HG03196 (cell line): ENCODE measurements at regions not wholly inside any gene's neighbourhood (a gene's known extent, or its start where the extent isn't known, plus 50 kb on each side); places are given as distances from the start of the nearest gene placed in this dataset.
A peak's percentile ranks its signal among the peaks of the same experiment; 100 is the strongest.

ENCODE experiments used
- ATAC-seq: cut with Tn5 transposase; IDR thresholded peaks from one replicate; pipeline ENCODE4 v1.9.1; 2021; ENCODE audit not compliant: unreplicated experiment

DNA sequence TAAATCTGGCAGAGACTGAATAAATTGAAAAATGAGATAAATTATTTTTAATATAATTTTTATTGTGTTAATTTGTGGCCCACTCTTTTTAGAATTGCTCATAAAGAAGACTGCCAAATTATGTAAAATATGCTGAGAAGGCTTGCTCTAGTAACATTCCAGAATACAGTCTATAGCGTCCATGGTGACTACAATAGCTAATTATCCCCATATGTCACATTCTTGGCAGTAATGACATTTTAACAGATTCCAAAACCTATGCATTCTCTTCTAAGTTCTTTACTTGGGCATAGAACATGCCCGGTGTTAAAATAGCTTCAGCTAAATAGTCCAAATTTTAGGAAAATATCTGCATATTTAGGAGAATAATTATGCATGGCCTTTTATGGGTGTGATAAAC is 697.0 kb upstream of the SEMA6A start:
- no peak for ATAC-seq

DNA sequence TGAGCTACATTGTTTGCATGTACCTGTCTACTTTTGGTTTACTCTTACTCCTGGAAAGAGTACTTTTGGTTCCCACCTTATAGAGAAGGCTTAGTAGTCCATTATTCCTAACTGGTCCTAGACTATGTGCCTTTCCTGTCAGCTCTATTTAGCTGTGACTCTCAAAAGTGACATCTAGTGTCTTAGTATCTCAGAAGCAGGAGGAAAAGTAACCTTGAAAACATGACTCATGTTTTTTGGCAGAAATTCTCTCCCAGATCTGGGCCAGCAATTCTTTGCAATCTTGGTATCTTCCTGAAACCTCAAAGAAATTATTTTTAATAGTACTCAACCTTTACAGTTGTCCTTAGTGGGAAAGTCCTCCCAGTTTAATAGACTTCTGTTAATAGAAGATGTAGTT is 691.7 kb upstream of the SEMA6A start:
- ATAC-seq: no peak

DNA sequence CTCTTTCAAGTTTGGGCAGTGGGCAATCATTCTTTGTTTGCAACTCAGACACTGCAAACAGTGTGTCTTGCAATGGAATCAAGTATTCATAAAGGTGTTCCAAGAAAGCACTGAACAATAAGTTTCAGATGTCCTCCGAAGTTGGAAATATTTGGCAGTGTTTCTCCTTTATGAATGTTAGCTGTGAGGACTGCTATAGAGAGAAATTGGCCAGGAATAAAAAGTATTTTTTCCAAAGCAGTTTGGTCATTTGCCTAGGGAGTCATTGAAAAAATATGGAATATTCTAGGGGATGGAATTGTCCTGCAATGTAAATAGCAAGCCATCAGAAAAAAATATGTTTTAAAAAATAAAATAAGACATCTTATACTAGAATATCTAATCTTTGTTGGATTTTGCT is 688.6 kb upstream of the SEMA6A start:
- no peak for ATAC-seq

DNA sequence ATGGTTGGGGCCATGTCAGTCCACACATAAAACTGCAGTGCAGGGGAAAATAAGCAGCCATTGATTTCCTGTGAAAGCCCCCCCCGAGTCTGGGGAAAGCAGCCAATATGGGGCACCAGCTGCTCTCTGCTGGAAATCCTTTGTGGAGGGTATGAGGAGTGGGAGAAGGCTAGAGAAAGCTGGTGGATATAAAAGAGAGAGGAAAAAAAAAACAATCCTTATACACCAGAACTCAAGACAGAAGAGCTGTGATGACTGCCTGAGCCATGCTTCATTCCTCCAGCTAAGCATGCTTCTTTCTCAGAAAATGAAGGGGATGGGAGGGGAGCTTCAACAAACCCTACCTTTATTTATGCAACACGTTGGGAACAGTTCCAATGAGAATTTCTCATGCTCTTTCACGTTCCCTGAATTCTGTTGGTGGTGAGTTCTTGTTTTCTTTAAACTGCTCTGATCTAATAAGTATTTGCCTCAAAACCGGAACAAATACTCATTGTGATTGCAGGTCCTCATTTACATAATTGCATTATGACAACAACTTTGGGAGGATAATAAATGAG is 688.0 kb upstream of the SEMA6A start:
- ATAC-seq: no peak

DNA sequence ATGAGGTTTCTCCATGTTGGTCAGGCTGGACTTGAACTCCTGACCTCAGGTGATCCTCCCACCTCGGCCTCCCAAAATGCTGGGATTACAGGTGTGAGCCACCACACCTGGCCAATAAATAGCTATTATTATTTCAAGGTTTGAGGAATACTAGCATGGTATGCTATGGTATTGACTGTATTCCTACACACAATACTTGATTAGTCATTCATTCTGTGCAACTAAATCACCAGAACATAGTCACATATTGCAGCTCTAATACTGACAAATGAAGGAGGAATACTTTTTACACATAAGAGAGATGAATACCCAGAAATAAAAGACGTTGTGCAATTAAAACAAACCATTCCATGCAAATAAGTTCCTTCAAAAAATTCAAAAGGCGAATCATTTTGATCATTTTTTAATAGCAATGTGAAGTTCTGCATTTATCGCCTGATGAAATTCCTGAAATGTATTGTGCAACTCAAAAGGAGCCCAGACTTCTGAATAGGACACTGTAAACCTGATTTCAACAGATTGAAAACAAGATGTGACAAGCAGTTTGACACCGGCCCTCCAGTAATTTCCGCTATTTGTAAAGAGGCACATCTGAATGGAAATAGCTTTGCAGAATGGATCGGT is 687.4 kb upstream of the SEMA6A start:
- ATAC-seq: no peak

DNA sequence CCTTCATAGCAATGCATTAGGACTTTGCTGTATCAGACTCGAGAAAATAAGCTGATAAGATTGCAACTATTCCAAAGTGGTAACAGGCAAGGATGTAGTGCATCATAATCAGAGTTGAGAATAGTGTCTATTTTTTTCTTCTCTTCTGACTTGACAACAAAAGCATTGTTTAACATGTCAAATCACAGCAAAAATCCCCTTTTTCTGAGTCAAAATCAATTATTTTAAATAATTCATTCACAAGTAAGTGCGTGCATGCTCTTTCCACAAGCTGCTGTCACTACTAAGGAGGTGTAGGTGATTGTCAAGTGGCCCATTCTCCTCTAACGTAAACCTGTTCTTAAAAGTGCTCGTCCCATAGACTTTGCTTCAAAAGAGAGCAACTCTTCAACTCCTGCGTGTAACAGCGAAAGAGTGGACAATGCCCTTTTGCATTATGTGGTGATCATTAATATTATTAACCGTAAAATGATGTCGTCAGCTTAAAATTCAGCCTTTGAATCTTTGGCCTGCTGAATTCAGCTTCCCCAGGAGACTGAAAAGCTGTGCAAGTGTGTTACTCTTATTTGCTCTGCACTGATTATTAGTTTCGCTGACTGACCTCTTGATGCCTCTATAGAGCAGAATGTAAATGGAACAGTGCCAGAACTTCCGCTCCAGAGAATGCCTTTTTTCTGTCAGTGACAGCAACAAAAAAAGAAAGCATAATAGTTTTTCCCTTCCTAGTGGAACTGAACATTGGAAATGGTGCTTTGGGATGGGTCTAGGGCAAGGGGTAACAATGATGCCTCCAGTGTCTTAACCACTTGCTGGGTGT is 680.8 kb upstream of the SEMA6A start:
- ATAC-seq: no peak

DNA sequence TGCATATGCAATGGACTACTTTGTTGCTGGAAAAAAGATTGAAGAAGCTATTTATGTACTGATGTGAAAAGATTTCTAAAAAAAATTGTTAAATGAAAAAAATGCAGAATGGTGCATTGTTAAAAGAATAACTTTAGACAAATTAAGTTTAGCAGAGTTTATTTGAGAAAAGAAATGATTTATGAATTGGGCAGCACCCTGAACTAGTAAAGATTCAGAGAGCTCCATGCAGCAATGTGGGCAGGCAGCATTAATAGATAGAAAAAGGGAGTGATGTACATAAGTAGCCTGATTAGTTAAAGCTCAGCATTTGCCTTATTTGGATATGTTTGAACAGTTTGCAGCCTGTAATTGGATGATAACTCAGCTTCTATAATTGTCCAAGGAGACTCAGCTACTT is 677.9 kb upstream of the SEMA6A start:
- ATAC-seq: no peak

DNA sequence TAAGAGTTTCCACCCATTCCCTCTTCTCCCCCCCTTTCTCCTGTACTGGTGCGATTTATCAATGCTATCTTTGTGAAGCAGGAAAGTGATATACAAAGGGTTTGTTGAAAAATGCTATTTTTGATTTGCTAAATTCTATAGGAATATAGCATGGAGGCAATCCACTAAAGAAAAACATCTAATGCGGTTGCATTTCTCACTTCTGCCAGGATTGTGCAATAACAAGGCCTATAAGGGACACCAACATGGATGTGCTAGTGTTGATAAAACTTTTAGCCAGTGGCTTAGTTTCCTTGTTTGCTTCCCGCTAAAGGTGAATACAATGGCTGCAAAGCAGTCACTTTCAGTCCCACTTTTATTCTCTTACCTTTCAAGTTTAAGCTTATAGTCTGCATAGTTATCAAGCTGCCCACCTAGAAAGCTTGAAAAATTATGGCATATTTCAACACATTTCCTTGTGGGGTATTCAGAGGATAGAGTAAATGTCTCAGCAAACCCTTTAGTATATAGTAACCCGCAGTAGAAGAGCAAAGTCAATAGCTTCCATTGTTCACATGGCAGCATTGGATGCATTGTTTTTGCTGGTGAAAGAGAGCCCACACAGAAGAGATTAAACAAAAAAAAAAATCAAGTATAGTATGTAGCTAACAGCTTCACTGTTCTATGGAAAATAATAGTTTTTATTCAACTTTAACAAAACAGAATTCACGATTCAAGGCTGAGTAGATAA is 674.6 kb upstream of the SEMA6A start:
- no peak for ATAC-seq

DNA sequence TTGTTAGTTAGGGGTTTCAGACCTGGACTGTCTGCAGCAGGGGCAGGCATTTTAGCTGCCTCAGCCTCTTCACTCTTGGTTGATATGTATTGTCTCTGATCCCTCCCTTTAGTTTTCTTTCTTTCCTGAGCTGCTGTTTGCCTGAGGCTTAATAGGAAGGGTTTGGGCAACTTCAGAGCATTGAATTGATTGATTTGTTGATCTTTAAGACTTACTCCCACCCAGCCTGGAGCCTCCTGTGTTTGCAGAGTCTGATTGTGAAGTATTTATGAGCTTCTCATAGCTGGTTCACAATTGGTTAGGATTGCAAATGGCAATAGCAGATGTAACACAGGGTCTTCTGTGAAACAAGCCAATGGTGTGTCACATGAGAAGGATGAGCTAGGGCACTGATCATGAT is 671.8 kb upstream of the SEMA6A start:
- ATAC-seq: no peak

DNA sequence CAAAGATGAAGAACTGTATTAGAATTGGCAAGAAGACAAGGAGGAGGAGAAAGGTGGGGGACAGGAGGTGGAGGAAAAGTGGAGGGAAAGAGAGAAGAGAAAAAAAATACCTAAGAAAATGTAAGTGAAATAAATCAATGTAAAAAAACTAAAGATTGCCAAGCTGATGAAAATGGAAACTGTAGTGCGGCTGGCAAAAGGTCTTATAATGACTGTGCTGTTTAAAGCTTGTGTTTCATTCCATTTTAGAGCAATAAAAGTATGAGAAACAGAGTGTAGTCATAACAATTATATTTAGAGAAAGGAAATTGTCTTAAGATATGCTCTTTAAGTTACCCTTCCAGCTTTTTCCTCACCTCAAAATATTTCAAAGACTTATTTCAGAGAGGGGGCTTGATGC is 670.5 kb upstream of the SEMA6A start:
- no peak for ATAC-seq

DNA sequence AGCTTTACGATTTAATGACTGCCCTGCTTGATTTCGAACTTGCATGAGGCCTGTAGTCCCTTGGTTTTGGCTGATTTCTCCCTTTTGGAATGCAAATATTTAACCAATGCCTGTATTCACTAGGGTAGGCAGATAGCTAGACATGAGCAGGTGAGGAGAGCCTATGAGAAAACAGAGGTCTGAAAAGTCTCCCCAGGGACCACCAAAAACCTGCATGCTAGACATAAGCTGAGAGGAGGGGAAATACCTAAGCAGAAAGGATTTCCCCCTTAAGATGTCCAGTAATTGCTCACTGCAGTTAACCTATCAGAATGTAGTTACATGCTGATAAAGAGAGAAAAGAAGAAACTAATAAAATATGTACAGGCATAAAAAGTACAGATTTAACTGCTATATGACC is 667.4 kb upstream of the SEMA6A start:
- peak; percentile 60 for ATAC-seq

DNA sequence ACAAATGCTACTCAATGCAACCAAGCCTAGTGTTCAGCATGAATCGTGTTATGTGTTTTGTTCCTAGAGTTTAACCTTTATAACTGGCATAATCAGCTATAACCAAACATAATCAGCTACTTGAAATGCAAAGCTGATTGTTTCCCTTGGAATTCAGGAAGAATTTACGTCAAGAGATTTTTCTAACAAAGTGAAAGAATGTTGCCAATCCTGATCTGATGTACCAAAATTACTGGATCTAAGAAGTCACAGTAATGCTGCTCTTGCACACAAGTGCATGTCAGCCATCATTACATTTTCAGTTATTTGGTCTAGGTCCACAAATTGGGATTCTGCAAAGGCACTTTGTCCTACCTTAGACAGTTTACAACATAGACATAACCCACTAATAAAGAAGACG is 662.3 kb upstream of the SEMA6A start:
- no peak for ATAC-seq

DNA sequence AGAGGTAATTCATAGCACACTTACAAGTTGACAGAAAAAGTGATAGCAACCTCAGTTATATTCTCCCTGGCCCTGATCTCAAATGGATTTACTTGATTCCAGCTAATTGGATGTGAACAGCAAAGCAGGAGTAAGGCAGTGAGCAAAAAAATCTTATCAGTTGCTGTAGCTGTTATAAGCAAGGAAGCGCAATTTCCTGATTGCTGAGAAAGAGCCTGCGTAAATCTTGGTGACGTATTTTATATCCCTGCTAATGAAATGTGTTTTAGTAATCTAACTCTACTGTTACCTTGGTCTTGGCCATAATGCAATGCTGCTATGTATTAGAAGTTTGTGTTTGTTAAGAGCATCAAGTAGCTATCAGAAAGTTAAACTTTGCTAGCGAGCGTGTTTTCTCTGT is 661.2 kb upstream of the SEMA6A start:
- no peak for ATAC-seq

DNA sequence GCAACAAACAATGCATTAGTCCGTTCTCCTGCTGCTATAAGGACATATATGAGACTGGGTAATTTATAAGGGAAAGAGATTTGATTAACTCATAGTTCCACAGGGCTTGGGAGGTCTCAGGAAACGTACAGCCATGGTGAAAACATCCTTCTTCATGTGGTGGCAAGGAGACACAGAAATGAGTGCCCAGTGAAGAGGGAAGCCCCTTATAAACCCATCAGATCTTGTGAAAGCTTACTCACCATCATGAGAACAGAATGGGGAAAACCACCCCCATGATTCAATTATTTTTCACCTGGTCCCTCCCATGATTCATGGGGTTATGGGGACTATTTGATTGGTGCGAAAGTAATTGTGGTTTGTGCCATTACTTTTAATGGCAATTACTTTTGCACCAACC is 655.8 kb upstream of the SEMA6A start:
- ATAC-seq: no peak

DNA sequence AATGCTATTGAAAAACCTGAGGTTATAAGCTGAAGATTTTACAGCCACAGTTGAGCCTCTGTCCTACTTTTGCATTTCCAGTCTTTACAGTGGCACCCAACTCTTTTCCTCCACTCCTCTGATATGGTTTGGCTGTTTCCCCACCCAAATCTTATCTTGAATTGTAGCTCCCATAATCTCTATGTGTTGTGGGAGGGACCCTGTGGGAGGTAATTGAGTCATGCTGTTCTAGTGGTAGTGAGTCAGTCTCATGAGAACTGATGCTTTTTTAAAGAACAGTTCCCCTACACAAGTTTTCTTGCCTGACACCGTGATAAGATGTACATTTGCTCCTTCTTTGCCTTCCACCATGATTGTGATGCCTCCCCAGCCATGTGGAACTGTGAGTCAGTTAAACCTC is 646.1 kb upstream of the SEMA6A start:
- ATAC-seq: no peak

DNA sequence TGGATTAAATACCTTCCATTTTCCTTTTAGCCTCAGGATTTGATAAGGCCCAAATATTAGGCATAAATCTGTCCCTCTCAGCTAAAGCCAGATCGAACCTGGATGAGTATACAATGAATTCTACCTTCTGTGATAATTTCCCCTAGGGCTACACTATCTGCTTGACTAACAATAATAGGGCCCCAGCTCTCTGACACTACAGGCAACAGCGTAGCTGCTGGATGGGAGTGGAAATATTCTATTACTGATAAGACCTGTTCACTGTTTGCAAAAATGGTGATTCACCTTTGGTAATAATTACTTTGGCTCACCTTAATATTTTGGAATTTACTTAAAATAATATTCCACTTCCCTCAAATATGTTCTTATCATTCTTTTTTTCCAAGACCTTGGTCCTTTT is 644.2 kb upstream of the SEMA6A start:
- ATAC-seq: no peak

DNA sequence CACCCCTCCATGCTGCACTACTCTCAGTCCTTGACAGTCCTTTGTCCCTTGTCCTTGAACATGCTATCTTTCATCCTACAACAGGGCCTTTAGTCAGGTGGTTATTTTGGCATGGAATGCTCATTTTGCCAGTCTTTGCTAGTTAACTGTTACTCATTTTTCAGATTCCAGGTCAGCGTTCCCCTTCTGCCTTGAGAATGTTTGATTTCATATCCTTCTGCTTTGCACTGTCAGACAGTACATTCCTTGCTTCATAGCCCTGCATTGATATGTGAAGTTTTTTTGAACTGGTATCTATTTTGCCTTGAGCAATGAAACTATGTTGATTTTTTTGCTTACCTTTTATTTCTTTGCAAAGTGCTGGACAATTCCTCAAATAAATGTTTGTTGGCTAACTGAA is 638.2 kb upstream of the SEMA6A start:
- no peak for ATAC-seq

DNA sequence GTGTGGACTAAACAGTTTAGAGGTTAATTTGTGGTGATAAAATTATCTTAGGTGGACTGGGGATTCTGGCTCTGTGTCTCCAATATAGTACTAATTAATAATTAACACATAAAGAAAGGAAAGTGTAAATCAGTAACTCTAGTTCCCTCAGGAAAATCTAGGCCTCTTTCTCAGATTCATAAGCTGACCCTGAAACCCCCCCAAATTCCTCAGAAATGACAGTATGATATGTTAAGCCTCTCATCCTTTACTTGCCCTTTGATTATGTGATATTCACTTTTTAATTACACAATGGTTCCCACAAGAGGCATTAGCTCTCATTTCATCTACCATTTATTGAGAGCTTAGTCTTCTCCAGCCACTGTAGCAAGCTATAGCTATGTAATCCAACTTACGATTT is 636.2 kb upstream of the SEMA6A start:
- no peak for ATAC-seq

DNA sequence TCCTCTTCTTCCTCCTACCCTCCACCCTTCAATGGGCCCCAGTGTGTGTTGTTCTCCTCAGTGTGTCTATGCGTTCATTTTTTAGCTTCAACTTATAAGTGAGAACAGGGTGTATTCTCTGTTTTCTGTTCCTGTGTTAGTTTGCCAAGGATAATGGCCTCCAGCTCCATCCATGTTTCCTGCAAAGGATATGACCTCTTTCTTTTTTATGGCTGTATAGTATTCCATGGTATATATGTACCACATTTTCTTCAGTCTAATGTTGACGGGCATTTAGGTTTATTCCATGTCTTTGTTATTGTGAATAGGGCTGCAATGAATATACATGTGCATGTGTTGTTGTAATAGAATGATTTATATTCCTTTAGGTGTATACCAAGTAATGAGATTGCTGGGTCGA is 634.9 kb upstream of the SEMA6A start:
- ATAC-seq: no peak

DNA sequence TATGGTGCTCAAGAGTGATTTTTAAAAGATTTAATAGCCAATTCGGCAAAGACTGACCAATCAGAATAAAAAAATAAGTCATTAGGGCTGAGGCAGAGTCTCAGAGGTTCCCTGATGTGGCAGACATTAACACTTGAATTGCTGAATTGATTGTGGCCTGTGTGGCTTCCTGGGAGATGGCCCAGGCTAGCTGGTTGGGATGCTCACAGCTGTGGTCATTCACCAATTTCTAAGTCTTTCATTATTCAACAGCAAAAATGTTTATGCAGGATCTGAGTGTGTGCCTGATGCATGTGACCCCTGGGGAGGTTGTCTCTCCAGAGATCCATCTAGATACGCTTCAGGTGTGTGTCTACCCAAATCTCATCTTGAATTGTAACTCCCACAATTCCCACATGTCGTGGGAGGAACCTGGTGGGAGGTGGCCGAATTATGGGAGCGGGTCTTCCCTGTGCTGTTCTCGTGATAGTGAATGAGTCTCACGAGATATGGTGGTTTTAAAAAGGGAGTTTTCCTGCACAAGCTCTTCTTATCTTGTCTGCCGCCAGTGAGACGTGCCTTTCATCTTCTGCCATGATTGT is 632.6 kb upstream of the SEMA6A start:
- ATAC-seq: no peak

DNA sequence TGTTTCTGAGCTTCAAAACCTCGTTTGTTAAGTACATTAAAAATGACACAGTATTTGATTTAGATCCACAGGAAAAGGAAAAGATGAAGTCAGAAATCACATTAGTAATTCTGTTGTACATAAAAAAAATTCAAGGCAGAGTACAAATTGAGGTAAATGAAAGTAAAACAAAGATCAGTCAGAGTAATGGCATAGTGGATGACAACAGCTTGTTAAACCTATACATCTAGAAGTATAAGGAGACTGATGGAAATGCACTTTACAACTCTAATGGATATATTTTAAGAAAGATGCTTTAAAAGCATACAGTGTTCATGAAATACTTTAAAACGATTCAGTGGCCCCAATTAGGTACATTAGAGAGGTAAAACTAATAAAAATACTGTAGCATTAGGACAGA is 631.3 kb upstream of the SEMA6A start:
- ATAC-seq: no peak
